Body of pancreas (tissue), 4 donors: ENCODE measurements at regions not wholly inside any gene's neighbourhood (a gene's known extent, or its start where the extent isn't known, plus 50 kb on each side); places are given as distances from the start of the nearest gene placed in this dataset.

Experiments
- ATAC-seq: fragments of 150-250 bp; one replicate; pipeline ENCODE4 v1.9.1; 2016
- DNase-seq, 4 donors: peaks; one replicate each; pipeline ENCODE4 v3.0.0-alpha.2; 2019
- H3K27ac ChIP-seq, 4 donors: fragments of 200-600 bp; sonication (generic); 1 replicate in 3 of 4; 2 replicates in 1 of 4; pipeline versions ENCODE4 v1.5.1 to v1.6.1; 2016 to 2019; ENCODE audit warnings: mild to moderate bottlenecking in 1 of 4, mixed read lengths in 1 of 4, moderate library complexity in 1 of 4
- H3K27me3 ChIP-seq, 2 donors: fragments of 200-600 bp; sonication (generic); one replicate each; pipeline ENCODE4 v1.6.0; 2016; ENCODE audit warnings: mild to moderate bottlenecking in 1 of 2
- H3K36me3 ChIP-seq, 2 donors: fragments of 200-600 bp; sonication (generic); replicated peaks in 1 of 2; 2 replicates each; pipeline ENCODE4 v1.5.1; 2016; ENCODE audit warnings: low read depth in 2 of 2; ENCODE audit not compliant: insufficient read depth in 1 of 2
- H3K4me1 ChIP-seq: fragments of 200-600 bp; sonication (generic); one replicate; pipeline ENCODE4 v1.6.0; 2016
- H3K4me3 ChIP-seq, 2 donors: fragments of 200-600 bp; sonication (generic); 1 replicate in 1 of 2; 2 replicates in 1 of 2; pipeline ENCODE4 v1.5.1; 2016 to 2019
- H3K9me3 ChIP-seq, 3 donors: fragments of 200-600 bp; sonication (generic); 1 replicate in 2 of 3; 2 replicates in 1 of 3; pipeline ENCODE4 v1.5.1; 2016
- CTCF ChIP-seq, 7 experiments: fragments of 450-650 bp in 4 of 7; fragments of 200-600 bp in 3 of 7; sonication (generic) in 3 of 7; IDR thresholded peaks; one replicate each; pipeline ENCODE4 v1.5.1; 2016 to 2019; ENCODE audit warnings: antibody characterized with exemption in 7 of 7
- POLR2A ChIP-seq, 3 donors: fragments of 450-650 bp; IDR thresholded peaks; one replicate each; pipeline ENCODE4 v1.6.1; 2016; ENCODE audit warnings: antibody characterized with exemption in 3 of 3, mild to moderate bottlenecking in 2 of 3
- WGBS, 2 donors: methylation state at CpG; one replicate each; pipeline ENCODE4 v1.1.5; 2017; 5-methylcytosine and 5-hydroxymethylcytosine counted together
- intact Hi-C: fragments of 100-400 bp; cut with DNase I; formaldehyde crosslinking; loops from one replicate; pipeline ENCODE4 v1.15.1; 2023

- Histone ChIP-seq H3K4me1 (no peaks in the 10 kb centered on the region), H3K36me3 (no peaks in the 10 kb centered on the region), H3K27me3 (no peaks in the 10 kb centered on the region), H3K4me3 (no peak overlapping the region), H3K27ac (no peak overlapping the region), H3K9me3 (no peaks in the 10 kb centered on the region)
- ATAC-seq (no peak), DNase-seq (no peak)
- intact Hi-C loops = no loop called here
- TF ChIP-seq POLR2A (IDR thresholded peaks at IDR 0.05) (no peak), CTCF (IDR thresholded peaks at IDR 0.05) (peak in 1 of 7 experiments; percentile 8)
- WGBS, 2 donors = 52 to 84% methylated on average over 1 of the region's 1 CpG
These were observed 522.0 kb upstream of the ATXN8OS start for GRCh38 chr13:69585656-69586055.

- Histone ChIP-seq H3K9me3 (no peaks in the 10 kb centered on the region), H3K4me3 (no peak overlapping the region), H3K36me3 (no peaks in the 10 kb centered on the region), H3K4me1 (no peaks in the 10 kb centered on the region), H3K27me3 (no peaks in the 10 kb centered on the region), H3K27ac (no peak overlapping the region)
- no peak for TF ChIP-seq POLR2A (IDR thresholded peaks at IDR 0.05)
- no peak for TF ChIP-seq CTCF (IDR thresholded peaks at IDR 0.05)
- 60 to 73% methylated on average over 3 of the region's 3 CpGs for WGBS, 2 donors
- DNase-seq (no peak), ATAC-seq (no peak)
- intact Hi-C loops = no loop called here
These were observed 527.4 kb upstream of the ATXN8OS start for GRCh38 chr13:69580255-69580654.

- TF ChIP-seq CTCF (IDR thresholded peaks at IDR 0.05) (peak in 6 of 7 experiments; percentile 10 to 28 (median 19)), POLR2A (IDR thresholded peaks at IDR 0.05) (no peak)
- Histone ChIP-seq H3K9me3 (no peaks in the 10 kb centered on the region), H3K4me1 (no peaks in the 10 kb centered on the region), H3K36me3 (no peaks in the 10 kb centered on the region), H3K27me3 (no peaks in the 10 kb centered on the region), H3K27ac (no peak overlapping the region), H3K4me3 (no peak overlapping the region)
- intact Hi-C loops = no loop called here
- DNase-seq = no peak
- no peak for ATAC-seq
These were observed 528.3 kb upstream of the ATXN8OS start for GRCh38 chr13:69579351-69579750.

GRCh38 chr13:69571606-69572323, 535.9 kb upstream of the ATXN8OS start:
- no peaks in the 10 kb centered on the region for H3K27me3 ChIP-seq
- no peak overlapping the region for H3K4me3 ChIP-seq
- H3K4me1 ChIP-seq = no peaks in the 10 kb centered on the region
- intact Hi-C loops = no loop called here
- H3K36me3 ChIP-seq = no peaks in the 10 kb centered on the region
- TF ChIP-seq CTCF (IDR thresholded peaks at IDR 0.05) (no peak), POLR2A (IDR thresholded peaks at IDR 0.05) (no peak)
- 80 to 93% methylated on average over 1 of the region's 1 CpG for WGBS, 2 donors
- ATAC-seq (no peak), DNase-seq (no peak)
- no peaks in the 10 kb centered on the region for H3K9me3 ChIP-seq
- H3K27ac ChIP-seq = no peak overlapping the region

- 32 to 45% methylated on average over 2 of the region's 2 CpGs for WGBS, 2 donors
- no peaks in the 10 kb centered on the region for H3K9me3 ChIP-seq
- DNase-seq (no peak), ATAC-seq (no peak)
- no peak overlapping the region for H3K4me3 ChIP-seq
- intact Hi-C loops = no loop called here
- H3K27me3 ChIP-seq = no peaks in the 10 kb centered on the region
- no peaks in the 10 kb centered on the region for H3K4me1 ChIP-seq
- TF ChIP-seq POLR2A (IDR thresholded peaks at IDR 0.05) (no peak), CTCF (IDR thresholded peaks at IDR 0.05) (no peak)
- no peak overlapping the region for H3K27ac ChIP-seq
- H3K36me3 ChIP-seq = no peaks in the 10 kb centered on the region
These were observed 540.1 kb upstream of the ATXN8OS start for GRCh38 chr13:69567514-69567913.
